ENCODE measurements at regions not wholly inside any gene's neighbourhood (a gene's known extent, or its start where the extent isn't known, plus 50 kb on each side); places are given as distances from the start of the nearest gene placed in this dataset.

DNA sequence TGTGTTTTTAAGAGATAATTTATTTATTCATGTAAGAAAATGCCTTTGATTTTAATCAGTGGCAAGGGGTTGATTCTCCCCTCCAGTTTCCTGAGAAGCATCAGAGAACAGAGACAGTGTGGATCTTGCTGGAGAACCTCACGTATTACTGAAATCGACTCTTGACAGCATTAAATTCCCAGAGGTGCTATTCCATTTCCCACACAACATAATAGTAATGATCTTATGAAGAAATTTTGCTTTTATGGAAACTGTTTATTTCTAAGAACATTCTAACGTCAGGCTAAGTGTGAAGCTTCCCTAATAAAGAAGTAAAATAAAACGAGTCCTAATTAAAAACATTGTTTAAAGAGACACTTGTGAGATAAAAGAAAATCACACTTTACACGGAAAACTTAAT, 293.1 kb upstream of the NRP1 start:
- no peak for TF ChIP-seq CTCF (IDR thresholded peaks at IDR 0.05)
- no peak for TF ChIP-seq POLR2A (IDR thresholded peaks at IDR 0.05)

All from right lobe of liver (tissue), 4 donors.